ENCODE measurements at regions not wholly inside any gene's neighbourhood (a gene's known extent, or its start where the extent isn't known, plus 50 kb on each side); places are given as distances from the start of the nearest gene placed in this dataset.

GRCh38 chr4:175371091-175371490, 441.0 kb downstream of the GPM6A start:
- Mint-ChIP-seq H3K27me3 (ENCODE audit: low read depth) (no peaks in the 10 kb centered on the region), H3K36me3 (no peaks in the 10 kb centered on the region), H3K4me3 (no peak overlapping the region), H3K27ac (no peak overlapping the region), H3K9me3 (no peaks in the 10 kb centered on the region), H3K4me1 (peaks cover 4% of the 10 kb centered on the region; the same call in 1 of the 2 replicates)
- CTCF ChIA-PET = no interaction called here
- DNase-seq (ENCODE audit: low spot score) (no peak), ATAC-seq (no peak)
- POLR2A ChIA-PET = no interaction called here
- TF ChIP-seq, protein P1, sequence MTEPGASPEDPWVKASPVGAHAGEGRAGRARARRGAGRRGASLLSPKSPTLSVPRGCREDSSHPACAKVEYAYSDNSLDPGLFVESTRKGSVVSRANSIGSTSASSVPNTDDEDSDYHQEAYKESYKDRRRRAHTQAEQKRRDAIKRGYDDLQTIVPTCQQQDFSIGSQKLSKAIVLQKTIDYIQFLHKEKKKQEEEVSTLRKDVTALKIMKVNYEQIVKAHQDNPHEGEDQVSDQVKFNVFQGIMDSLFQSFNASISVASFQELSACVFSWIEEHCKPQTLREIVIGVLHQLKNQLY (CRISPR knock-in tag; IDR thresholded peaks at IDR 0.05) = no peak
- TF ChIP-seq CTCF (IDR thresholded peaks at IDR 0.05) = no peak
- no peak for TF ChIP-seq MYBL2 (CRISPR knock-in tag; IDR thresholded peaks at IDR 0.05)
- TF ChIP-seq E2F5 (CRISPR knock-in tag; IDR thresholded peaks at IDR 0.05) = no peak
- no peak for TF ChIP-seq FOXP4 (CRISPR knock-in tag; IDR thresholded peaks at IDR 0.05)
- TF ChIP-seq SOX15 (CRISPR knock-in tag; IDR thresholded peaks at IDR 0.05) = no peak
- TF ChIP-seq TEAD4 (CRISPR knock-in tag; IDR thresholded peaks at IDR 0.05) = no peak
- TF ChIP-seq ZNF671 (CRISPR knock-in tag; IDR thresholded peaks at IDR 0.05) = no peak
- no peak for TF ChIP-seq ZNF263 (CRISPR knock-in tag; IDR thresholded peaks at IDR 0.05; ENCODE audit: low read depth)
- TF ChIP-seq JUN (CRISPR knock-in tag; IDR thresholded peaks at IDR 0.05) = no peak
- no peak for TF ChIP-seq ATF1 (CRISPR knock-in tag; IDR thresholded peaks at IDR 0.05)
- TF ChIP-seq PREB (CRISPR knock-in tag; IDR thresholded peaks at IDR 0.05; ENCODE audit: borderline replicate concordance) = no peak
- TF ChIP-seq, protein P2, sequence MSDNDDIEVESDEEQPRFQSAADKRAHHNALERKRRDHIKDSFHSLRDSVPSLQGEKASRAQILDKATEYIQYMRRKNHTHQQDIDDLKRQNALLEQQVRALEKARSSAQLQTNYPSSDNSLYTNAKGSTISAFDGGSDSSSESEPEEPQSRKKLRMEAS (CRISPR knock-in tag; IDR thresholded peaks at IDR 0.05) = no peak
- TF ChIP-seq SMAD3 (CRISPR knock-in tag; IDR thresholded peaks at IDR 0.05; ENCODE audit: borderline replicate concordance) = no peak
- no peak for TF ChIP-seq ZNF425 (CRISPR knock-in tag; conservative IDR thresholded peaks at IDR 0.05)
- no peak for TF ChIP-seq ESRRA (CRISPR knock-in tag; IDR thresholded peaks at IDR 0.05; ENCODE audit: borderline replicate concordance)
- no peak for TF ChIP-seq ZNF219 (CRISPR knock-in tag; IDR thresholded peaks at IDR 0.05; ENCODE audit: borderline replicate concordance)

DNA sequence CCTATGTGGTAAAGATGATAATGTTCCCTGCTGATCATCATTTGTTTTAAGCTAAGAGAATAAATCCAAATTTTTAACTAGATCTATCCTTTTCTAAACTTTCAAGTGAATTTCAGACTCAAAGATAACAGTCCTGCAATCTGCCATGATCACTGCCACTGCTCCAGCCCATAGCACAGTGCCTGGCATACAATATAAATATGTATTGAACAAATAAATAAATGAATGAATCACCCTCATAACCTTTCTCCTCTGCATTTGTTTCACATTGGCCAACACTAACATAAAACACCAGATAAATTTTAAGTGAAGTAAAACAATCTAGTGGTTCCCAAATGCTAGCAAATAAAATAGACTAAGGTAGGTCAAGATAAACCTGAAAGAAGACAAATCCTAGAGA, 439.0 kb downstream of the GPM6A start:
- POLR2A ChIA-PET = no interaction called here
- H3K27me3 Mint-ChIP-seq (ENCODE audit: low read depth) = no peaks in the 10 kb centered on the region
- TF ChIP-seq ELF4 (CRISPR knock-in tag; IDR thresholded peaks at IDR 0.05; ENCODE audit: low read depth) = no peak
- no peak for TF ChIP-seq CBFB (CRISPR knock-in tag; IDR thresholded peaks at IDR 0.05; ENCODE audit: low read depth)

More for the DNA sequence above, 439.0 kb downstream of the GPM6A start:
- Mint-ChIP-seq H3K4me3 (no peak overlapping the region), H3K36me3 (no peaks in the 10 kb centered on the region), H3K4me1 (peaks cover 13% of the 10 kb centered on the region), H3K9me3 (no peaks in the 10 kb centered on the region), H3K27ac (no peak overlapping the region)
- ATAC-seq (no peak), DNase-seq (ENCODE audit: low spot score) (no peak)
- CTCF ChIA-PET = no interaction called here

Data from WTC11 (cell line).